ENCODE measurements at regions not wholly inside any gene's neighbourhood (a gene's known extent, or its start where the extent isn't known, plus 50 kb on each side); places are given as distances from the start of the nearest gene placed in this dataset.

DNA sequence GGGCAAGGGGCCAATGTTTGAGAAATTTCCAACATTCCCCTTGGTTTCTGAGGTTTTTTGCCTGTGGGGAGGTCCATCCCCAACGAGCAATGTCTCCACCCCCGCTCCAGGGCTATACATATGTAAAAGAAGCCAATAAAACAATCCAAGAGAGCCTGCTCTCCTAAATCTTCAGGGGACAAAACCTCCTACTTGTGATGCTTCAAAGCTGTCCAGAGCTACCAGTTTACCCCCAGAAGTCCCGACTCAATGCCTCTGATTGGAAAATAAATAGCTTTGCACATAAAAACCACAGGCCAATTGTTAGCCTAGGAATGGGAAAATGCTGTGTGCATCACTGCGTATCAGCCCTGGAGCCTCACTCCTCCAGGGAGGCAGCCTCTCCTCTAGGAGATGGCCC is 66.0 kb upstream of the PAX6 start:
- H3K4me3 ChIP-seq (ENCODE audit: low read length, poor library complexity, severe bottlenecking): no peak overlapping the region
- no peaks in the 10 kb centered on the region for H3K36me3 ChIP-seq (ENCODE audit: insufficient read depth, low read length)
- H3K9me3 ChIP-seq (ENCODE audit: insufficient read depth, low read depth, low read length): no peaks in the 10 kb centered on the region
- H3K9ac ChIP-seq (ENCODE audit: low read depth, low read length, poor library complexity, severe bottlenecking): no peak overlapping the region
- H4K20me1 ChIP-seq (ENCODE audit: insufficient read depth, low read length, poor library complexity, severe bottlenecking): no peaks in the 10 kb centered on the region
- TF ChIP-seq EZH2phosphoT487 (IDR thresholded peaks at IDR 0.05; ENCODE audit: borderline replicate concordance): no peak
- TF ChIP-seq, protein P1, sequence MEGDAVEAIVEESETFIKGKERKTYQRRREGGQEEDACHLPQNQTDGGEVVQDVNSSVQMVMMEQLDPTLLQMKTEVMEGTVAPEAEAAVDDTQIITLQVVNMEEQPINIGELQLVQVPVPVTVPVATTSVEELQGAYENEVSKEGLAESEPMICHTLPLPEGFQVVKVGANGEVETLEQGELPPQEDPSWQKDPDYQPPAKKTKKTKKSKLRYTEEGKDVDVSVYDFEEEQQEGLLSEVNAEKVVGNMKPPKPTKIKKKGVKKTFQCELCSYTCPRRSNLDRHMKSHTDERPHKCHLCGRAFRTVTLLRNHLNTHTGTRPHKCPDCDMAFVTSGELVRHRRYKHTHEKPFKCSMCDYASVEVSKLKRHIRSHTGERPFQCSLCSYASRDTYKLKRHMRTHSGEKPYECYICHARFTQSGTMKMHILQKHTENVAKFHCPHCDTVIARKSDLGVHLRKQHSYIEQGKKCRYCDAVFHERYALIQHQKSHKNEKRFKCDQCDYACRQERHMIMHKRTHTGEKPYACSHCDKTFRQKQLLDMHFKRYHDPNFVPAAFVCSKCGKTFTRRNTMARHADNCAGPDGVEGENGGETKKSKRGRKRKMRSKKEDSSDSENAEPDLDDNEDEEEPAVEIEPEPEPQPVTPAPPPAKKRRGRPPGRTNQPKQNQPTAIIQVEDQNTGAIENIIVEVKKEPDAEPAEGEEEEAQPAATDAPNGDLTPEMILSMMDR (conservative IDR thresholded peaks at IDR 0.05; ENCODE audit: low read length): no peak
- no peak overlapping the region for H3K4me2 ChIP-seq (ENCODE audit: low read depth, low read length, poor library complexity, severe bottlenecking)
- no peaks in the 10 kb centered on the region for H3F3A ChIP-seq (ENCODE audit: low read depth)
- H3K9me2 ChIP-seq (replicated peaks; ENCODE audit: low read depth, low read length): no peaks in the 10 kb centered on the region
- H3K79me2 ChIP-seq (ENCODE audit: insufficient read depth, low read length): no peaks in the 10 kb centered on the region
- H3K27me3 ChIP-seq (ENCODE audit: insufficient read depth, low read length, poor library complexity, severe bottlenecking): no peaks in the 10 kb centered on the region
- no peaks in the 10 kb centered on the region for H3K4me1 ChIP-seq (ENCODE audit: insufficient read depth, low read length, poor library complexity, severe bottlenecking)
- no peak overlapping the region for H2AFZ ChIP-seq (ENCODE audit: low read length)

DNA sequence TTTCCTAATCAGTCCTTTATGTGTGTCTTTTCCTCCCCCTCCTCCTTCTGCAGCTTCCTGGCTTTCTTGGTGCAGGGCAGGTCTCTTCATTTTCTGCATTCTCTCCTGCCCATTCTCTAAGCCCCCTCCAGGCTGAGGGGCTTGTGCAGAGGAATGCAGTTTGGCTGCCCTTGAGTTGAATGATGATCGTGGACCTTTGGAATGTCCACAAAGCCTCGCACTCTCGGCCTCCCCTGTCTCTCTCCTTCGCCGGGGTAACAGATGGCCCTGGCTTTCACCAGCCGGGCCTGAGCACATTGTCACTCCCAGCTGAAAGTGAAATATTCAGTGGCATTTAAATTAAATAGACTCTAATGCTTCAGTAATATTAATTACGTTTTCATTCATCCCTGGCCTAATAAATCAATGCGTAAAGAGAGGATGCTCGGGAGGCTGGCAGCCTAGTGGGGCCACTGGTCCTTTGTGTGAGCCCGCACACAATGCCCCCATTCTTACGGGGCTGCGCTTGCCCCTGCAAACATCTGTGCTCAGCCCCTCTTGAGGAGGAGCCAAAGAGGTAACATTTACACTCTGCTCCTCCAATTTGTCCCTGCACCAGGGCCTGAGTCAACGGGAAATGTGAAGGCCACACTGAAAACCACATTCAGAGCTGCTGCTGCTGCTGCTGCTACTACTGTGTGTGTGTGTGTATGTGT is 64.9 kb upstream of the PAX6 start:
- Histone ChIP-seq H3K4me1 (ENCODE audit: insufficient read depth, low read length, poor library complexity, severe bottlenecking) (no peaks in the 10 kb centered on the region), H3K4me2 (ENCODE audit: low read depth, low read length, poor library complexity, severe bottlenecking) (no peak overlapping the region), H3F3A (ENCODE audit: low read depth) (no peaks in the 10 kb centered on the region), H3K9me3 (ENCODE audit: insufficient read depth, low read depth, low read length) (no peaks in the 10 kb centered on the region), H3K36me3 (ENCODE audit: insufficient read depth, low read length) (no peaks in the 10 kb centered on the region), H3K27me3 (ENCODE audit: insufficient read depth, low read length, poor library complexity, severe bottlenecking) (no peaks in the 10 kb centered on the region), H4K20me1 (ENCODE audit: insufficient read depth, low read length, poor library complexity, severe bottlenecking) (no peaks in the 10 kb centered on the region), H3K9me2 (replicated peaks; ENCODE audit: low read depth, low read length) (no peaks in the 10 kb centered on the region), H3K79me2 (ENCODE audit: insufficient read depth, low read length) (no peaks in the 10 kb centered on the region), H3K9ac (ENCODE audit: low read depth, low read length, poor library complexity, severe bottlenecking) (no peak overlapping the region), H2AFZ (ENCODE audit: low read length) (no peak overlapping the region), H3K4me3 (ENCODE audit: low read length, poor library complexity, severe bottlenecking) (no peak overlapping the region)
- no peak for TF ChIP-seq EZH2phosphoT487 (IDR thresholded peaks at IDR 0.05; ENCODE audit: borderline replicate concordance)
- TF ChIP-seq, protein P1 (conservative IDR thresholded peaks at IDR 0.05; ENCODE audit: low read length): no peak

DNA sequence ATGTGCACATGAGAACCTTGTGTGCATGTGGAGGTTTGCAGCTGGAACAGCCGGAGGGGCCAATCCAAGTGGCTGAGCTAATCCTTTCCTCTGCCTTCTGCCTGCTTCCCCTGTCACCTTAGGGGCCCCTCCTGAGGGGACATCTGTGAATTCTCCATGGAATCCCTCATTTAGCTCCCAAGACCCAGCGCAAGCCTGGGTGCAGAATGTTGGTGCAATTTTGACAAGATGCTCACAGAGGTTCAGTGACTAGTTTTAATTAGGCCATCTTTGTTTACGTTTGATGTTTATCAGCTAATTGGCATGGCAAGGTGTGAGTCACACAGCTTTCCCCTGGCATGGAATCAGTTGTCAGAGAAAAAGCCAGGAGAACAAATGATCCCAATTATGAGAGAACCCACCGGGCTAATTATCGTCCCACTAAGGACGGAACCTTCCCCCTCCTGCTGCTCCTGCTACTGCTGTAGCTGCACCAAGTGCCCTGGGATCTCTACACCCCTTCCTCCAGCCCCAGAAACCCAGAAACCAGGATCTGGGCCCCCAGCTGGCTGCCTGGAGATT is 63.6 kb upstream of the PAX6 start:
- Histone ChIP-seq H3K4me3 (ENCODE audit: low read length, poor library complexity, severe bottlenecking) (no peak overlapping the region), H3K9ac (ENCODE audit: low read depth, low read length, poor library complexity, severe bottlenecking) (no peak overlapping the region), H3K9me2 (replicated peaks; ENCODE audit: low read depth, low read length) (no peaks in the 10 kb centered on the region), H3K79me2 (ENCODE audit: insufficient read depth, low read length) (no peaks in the 10 kb centered on the region), H3K36me3 (ENCODE audit: insufficient read depth, low read length) (no peaks in the 10 kb centered on the region), H3K9me3 (ENCODE audit: insufficient read depth, low read depth, low read length) (no peaks in the 10 kb centered on the region), H3K27me3 (ENCODE audit: insufficient read depth, low read length, poor library complexity, severe bottlenecking) (no peaks in the 10 kb centered on the region), H2AFZ (ENCODE audit: low read length) (no peak overlapping the region), H3K4me2 (ENCODE audit: low read depth, low read length, poor library complexity, severe bottlenecking) (no peak overlapping the region), H3F3A (ENCODE audit: low read depth) (no peaks in the 10 kb centered on the region), H4K20me1 (ENCODE audit: insufficient read depth, low read length, poor library complexity, severe bottlenecking) (no peaks in the 10 kb centered on the region), H3K4me1 (ENCODE audit: insufficient read depth, low read length, poor library complexity, severe bottlenecking) (no peaks in the 10 kb centered on the region)
- TF ChIP-seq, protein P1 (conservative IDR thresholded peaks at IDR 0.05; ENCODE audit: low read length): no peak
- no peak for TF ChIP-seq EZH2phosphoT487 (IDR thresholded peaks at IDR 0.05; ENCODE audit: borderline replicate concordance)

Measured in Loucy (cell line).